Esophagus (tissue), 2 donors: ENCODE measurements at regions not wholly inside any gene's neighbourhood (a gene's known extent, or its start where the extent isn't known, plus 50 kb on each side); places are given as distances from the start of the nearest gene placed in this dataset.

Source experiments
- H3K27ac ChIP-seq, 2 donors: one replicate each; pipeline ENCODE4 v1.5.1; 2013; ENCODE audit warnings: low read depth in 2 of 2, mild to moderate bottlenecking in 2 of 2, inconsistent platforms in 1 of 2, low read length in 1 of 2, moderate library complexity in 1 of 2
- H3K27me3 ChIP-seq, 2 donors: one replicate each; pipeline ENCODE4 v1.6.1; 2013; ENCODE audit warnings: low read length in 2 of 2, control low read depth in 1 of 2, mild to moderate bottlenecking in 1 of 2; ENCODE audit not compliant: insufficient read depth in 2 of 2, control insufficient read depth in 1 of 2
- H3K36me3 ChIP-seq, 2 donors: one replicate each; pipeline ENCODE4 v1.6.1; 2013; ENCODE audit warnings: low read length in 1 of 2; ENCODE audit not compliant: control insufficient read depth in 2 of 2, insufficient read depth in 2 of 2
- H3K4me1 ChIP-seq, 2 donors: one replicate each; pipeline ENCODE4 v1.6.1; 2013; ENCODE audit warnings: low read length in 1 of 2; ENCODE audit not compliant: control insufficient read depth in 2 of 2, insufficient read depth in 2 of 2
- H3K4me3 ChIP-seq, 2 donors: one replicate each; pipeline ENCODE4 v1.5.1; 2013; ENCODE audit warnings: low read length in 2 of 2, mild to moderate bottlenecking in 2 of 2, low read depth in 1 of 2, moderate library complexity in 1 of 2
- H3K9me3 ChIP-seq, 2 donors: one replicate each; pipeline ENCODE4 v1.6.1; 2013; ENCODE audit warnings: mild to moderate bottlenecking in 2 of 2, low read depth in 1 of 2, low read length in 1 of 2, moderate library complexity in 1 of 2; ENCODE audit not compliant: control insufficient read depth in 2 of 2, insufficient read depth in 1 of 2
- WGBS, 2 donors: extraction: QIAGEN DNeasy Blood & Tissue Kit; methylation state at CpG; one replicate each; pipeline ENCODE4 v1.1.7; 2013; 5-methylcytosine and 5-hydroxymethylcytosine counted together
- donor health status: healthy with polysubstance abuse.
- donor health status: Bipolar disorder and iron deficiency.

- Histone ChIP-seq H3K36me3 (no peaks in the 10 kb centered on the region), H3K4me1 (peaks cover 0 to 2% of the 10 kb centered on the region in 2 donors), H3K27ac (no peak overlapping the region), H3K4me3 (no peak overlapping the region), H3K27me3 (no peaks in the 10 kb centered on the region), H3K9me3 (no peaks in the 10 kb centered on the region)
- WGBS, 2 donors = 91 to 92% methylated on average over 7 of the region's 7 CpGs
Measured at GRCh38 chr15:66909381-66909890, 156.0 kb upstream of the SMAD3 start.

GRCh38 chr15:66911131-66911700 is 154.2 kb upstream of the SMAD3 start:
- peaks cover 0 to 2% of the 10 kb centered on the region in 2 donors for H3K4me1 ChIP-seq
- WGBS, 2 donors = 79 to 82% methylated on average over 13 of the region's 13 CpGs
- no peak overlapping the region for H3K27ac ChIP-seq
- no peaks in the 10 kb centered on the region for H3K36me3 ChIP-seq
- H3K4me3 ChIP-seq = no peak overlapping the region
- no peaks in the 10 kb centered on the region for H3K9me3 ChIP-seq
- H3K27me3 ChIP-seq = no peaks in the 10 kb centered on the region

- no peak overlapping the region for H3K4me3 ChIP-seq
- peaks cover 0 to 2% of the 10 kb centered on the region in 2 donors for H3K4me1 ChIP-seq
- no peaks in the 10 kb centered on the region for H3K27me3 ChIP-seq
- H3K27ac ChIP-seq = no peak overlapping the region
- 58 to 60% methylated on average over 7 of the region's 7 CpGs for WGBS, 2 donors
- H3K36me3 ChIP-seq = no peaks in the 10 kb centered on the region
- no peaks in the 10 kb centered on the region for H3K9me3 ChIP-seq
Measured at GRCh38 chr15:66912001-66912400, 153.4 kb upstream of the SMAD3 start.

GRCh38 chr15:66912441-66912840 is 153.0 kb upstream of the SMAD3 start:
- 82 to 83% methylated on average over 7 of the region's 7 CpGs for WGBS, 2 donors
- no peaks in the 10 kb centered on the region for H3K9me3 ChIP-seq

GRCh38 chr15:66917904-66918448 is 147.4 kb upstream of the SMAD3 start:
- Histone ChIP-seq H3K9me3 (peaks cover 0 to 4% of the 10 kb centered on the region in 2 donors), H3K27ac (no peak overlapping the region), H3K4me1 (peaks cover 0 to 3% of the 10 kb centered on the region in 2 donors), H3K4me3 (no peak overlapping the region), H3K27me3 (no peaks in the 10 kb centered on the region), H3K36me3 (no peaks in the 10 kb centered on the region)
- 87 to 93% methylated on average over 2 of the region's 2 CpGs for WGBS, 2 donors

More at GRCh38 chr15:66912441-66912840, 153.0 kb upstream of the SMAD3 start:
- Histone ChIP-seq H3K36me3 (no peaks in the 10 kb centered on the region), H3K27me3 (no peaks in the 10 kb centered on the region), H3K27ac (no peak overlapping the region), H3K4me1 (peaks cover 0 to 2% of the 10 kb centered on the region in 2 donors), H3K4me3 (no peak overlapping the region)

GRCh38 chr15:66919421-66919820 is 146.0 kb upstream of the SMAD3 start:
- H3K27me3 ChIP-seq = no peaks in the 10 kb centered on the region
- no peak overlapping the region for H3K27ac ChIP-seq
- no peaks in the 10 kb centered on the region for H3K36me3 ChIP-seq
- peaks cover 0 to 4% of the 10 kb centered on the region in 2 donors for H3K9me3 ChIP-seq
- 51 to 55% methylated on average over 8 of the region's 8 CpGs for whole genome bisulfite sequencing, 2 donors
- H3K4me3 ChIP-seq = no peak overlapping the region
- peaks cover 0 to 3% of the 10 kb centered on the region in 2 donors for H3K4me1 ChIP-seq

DNA sequence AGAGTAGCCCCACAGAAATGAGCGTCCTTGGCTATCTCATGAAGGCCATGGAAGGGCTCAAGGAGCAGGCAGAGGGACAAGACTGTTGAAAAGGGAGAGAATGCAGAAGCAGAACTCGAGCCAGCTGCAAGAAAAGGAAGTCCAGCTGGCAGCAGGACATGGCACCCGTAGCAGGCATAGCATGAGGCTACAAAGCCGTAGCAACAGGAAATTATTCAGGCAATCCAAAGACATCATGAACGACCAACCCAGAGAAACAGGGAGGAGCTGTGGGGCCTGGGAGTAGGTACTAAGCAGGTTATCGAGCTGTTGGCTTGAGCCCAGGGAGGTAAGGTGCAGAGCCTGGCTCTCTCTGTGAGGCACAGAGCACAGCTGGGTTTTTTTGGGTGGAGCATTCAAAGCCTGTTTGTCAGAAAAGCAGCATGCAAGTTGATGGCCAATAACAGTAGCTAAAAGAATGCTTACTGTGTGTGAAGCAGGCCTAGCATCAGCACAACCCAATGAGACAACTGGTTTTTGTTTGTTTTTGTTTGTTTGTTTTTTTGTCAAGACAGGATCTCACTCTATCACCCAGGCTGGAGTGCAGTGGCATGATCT is 144.0 kb upstream of the SMAD3 start:
- WGBS, 2 donors = 27 to 36% methylated on average over 6 of the region's 6 CpGs
- Histone ChIP-seq H3K4me1 (peaks cover 0 to 3% of the 10 kb centered on the region in 2 donors), H3K36me3 (no peaks in the 10 kb centered on the region), H3K27ac (no peak overlapping the region), H3K4me3 (no peak overlapping the region), H3K27me3 (no peaks in the 10 kb centered on the region), H3K9me3 (peaks cover 0 to 4% of the 10 kb centered on the region in 2 donors)

DNA sequence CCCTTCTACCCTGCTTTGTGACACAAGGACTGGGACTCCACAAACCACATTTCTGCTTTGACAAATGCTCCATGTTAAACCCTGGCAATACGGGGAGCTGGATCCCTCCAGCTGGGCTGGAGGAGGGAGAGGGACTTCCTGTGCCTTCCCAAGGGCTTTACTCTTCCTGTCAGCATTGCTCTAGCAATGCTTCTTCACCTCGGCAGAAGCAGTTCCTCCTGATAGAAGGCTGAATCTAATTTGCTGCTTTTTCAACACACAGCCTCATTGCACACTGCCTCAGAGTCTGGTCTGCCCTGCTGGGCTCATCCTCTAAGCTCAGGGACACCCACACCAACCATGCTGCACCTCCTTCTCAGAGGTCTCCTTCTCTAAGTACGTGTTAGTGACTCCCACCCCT is 142.8 kb upstream of the SMAD3 start:
- WGBS, 2 donors = 60 to 69% methylated on average over 3 of the region's 3 CpGs
- H3K4me1 ChIP-seq = peaks cover 0 to 6% of the 10 kb centered on the region in 2 donors
- no peaks in the 10 kb centered on the region for H3K36me3 ChIP-seq
- H3K27ac ChIP-seq = no peak overlapping the region
- H3K27me3 ChIP-seq = no peaks in the 10 kb centered on the region
- H3K9me3 ChIP-seq = peaks cover 0 to 4% of the 10 kb centered on the region in 2 donors
- H3K4me3 ChIP-seq = no peak overlapping the region

DNA sequence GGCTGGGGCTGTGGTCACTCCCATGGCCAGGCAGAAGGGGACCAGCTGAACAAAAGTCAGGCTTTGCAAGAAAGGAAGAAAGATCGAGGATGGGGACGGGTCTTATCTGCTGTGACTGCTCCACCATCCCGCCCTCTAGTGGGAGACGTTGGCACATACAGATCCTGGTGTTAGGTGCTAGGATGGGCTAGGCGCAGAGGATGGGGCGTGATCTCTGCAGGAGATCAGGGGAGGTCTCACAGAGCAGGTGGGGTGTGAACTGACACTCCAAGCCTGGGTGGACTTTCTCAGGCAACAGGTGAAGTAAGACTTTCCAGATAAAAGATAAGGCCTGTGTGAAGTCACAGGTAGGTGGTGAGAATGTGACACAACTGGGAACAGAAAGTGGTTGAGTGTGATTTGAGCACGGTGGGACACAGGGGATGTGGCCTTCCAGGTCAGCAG is 141.9 kb upstream of the SMAD3 start:
- Histone ChIP-seq H3K27me3 (no peaks in the 10 kb centered on the region), H3K4me1 (peaks cover 0 to 6% of the 10 kb centered on the region in 2 donors)
- 27 to 34% methylated on average over 7 of the region's 7 CpGs for WGBS, 2 donors

More for the DNA sequence above, 141.9 kb upstream of the SMAD3 start:
- H3K9me3 ChIP-seq = peaks cover 0 to 4% of the 10 kb centered on the region in 2 donors
- no peak overlapping the region for H3K27ac ChIP-seq
- no peak overlapping the region for H3K4me3 ChIP-seq
- H3K36me3 ChIP-seq = no peaks in the 10 kb centered on the region
